Effector CD8-positive, alpha-beta T cell (primary cell): ENCODE measurements at regions not wholly inside any gene's neighbourhood (a gene's known extent, or its start where the extent isn't known, plus 50 kb on each side); places are given as distances from the start of the nearest gene placed in this dataset.
"Not testable (repeated sequence)": the region's sequence is repeated elsewhere in the genome, so short reads cannot be mapped to it uniquely, and the experiment has no call there.

ENCODE experiments used
- DNase-seq: peaks from one replicate; lab custom pipeline; 2025; lab: John Stamatoyannopoulos, UW

GRCh38 chr18:22044474-22045220 lies 124.7 kb upstream of the GATA6 start:
- DNase-seq, result no peak

DNA sequence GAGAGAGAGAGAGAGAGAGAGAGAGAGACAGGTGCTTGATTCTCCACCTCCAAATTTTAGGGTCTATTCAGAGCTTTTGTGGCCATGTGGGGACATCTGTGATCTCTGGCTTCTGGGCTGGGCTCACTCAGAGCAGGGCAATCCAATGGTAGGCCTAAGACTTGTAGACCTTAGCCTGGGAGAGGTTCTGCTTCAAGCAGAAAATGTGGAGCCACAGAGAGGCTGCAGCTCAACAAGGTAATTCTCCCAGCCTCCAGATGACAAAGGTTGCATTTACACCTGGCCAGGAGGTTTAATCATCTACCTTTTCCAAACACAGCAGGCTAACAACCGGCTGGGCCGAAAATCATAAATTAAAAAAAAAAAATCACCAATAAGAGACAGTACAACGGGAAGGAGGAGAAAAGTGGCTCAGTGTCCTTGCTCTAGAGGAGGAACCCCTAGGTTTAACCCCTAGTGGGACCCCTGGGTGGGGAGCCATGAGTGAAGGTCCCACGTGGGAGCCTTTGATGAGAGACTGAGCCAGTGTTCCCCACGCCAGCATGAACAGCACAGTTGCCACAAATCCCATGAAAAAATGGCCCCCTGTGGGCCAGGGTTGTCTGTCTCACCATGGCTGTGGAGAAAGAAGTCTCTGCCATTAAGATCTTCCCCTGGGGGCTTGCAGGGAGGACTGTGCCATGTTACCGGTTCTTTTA lies 124.0 kb upstream of the GATA6 start:
- no peak for DNase-seq

DNA sequence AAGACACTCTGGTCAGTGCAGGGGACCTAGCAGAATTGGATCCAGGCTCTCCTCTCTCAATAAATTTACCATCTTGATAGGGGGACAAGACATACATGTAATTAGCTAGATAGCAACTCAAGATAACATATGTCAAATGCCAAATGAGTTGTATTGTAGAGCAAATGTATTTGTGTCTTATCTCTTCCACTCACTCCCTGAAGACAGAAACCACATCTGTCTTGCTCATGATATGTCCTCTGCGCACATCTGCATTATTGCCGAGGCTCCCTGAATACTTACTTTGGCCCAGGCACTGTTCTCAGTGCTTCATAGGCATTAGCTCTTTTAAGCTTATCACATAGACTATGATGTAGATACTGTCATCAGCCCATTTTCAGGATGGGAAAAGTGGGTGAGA lies 122.9 kb upstream of the GATA6 start:
- no peak for DNase-seq

DNA sequence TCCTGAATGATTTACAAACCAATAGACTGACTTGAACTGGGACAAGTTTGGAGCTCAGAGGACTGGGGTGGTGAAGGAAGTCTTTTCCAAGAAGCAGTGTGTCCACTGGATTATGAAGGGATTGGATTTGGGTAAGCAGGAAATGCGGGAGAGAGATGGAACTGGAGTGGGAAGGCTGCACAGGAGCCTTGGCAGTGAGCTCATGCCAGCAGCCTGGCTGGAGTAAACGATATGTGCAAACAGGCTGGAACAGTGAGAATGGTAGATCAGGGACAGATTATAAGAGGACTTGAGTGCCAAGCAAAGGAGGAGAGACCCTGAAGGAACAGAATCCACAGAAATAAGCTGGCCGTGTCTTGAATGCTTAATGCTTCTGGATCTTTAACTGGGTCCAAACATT lies 121.9 kb upstream of the GATA6 start:
- no peak for DNase-seq

DNA sequence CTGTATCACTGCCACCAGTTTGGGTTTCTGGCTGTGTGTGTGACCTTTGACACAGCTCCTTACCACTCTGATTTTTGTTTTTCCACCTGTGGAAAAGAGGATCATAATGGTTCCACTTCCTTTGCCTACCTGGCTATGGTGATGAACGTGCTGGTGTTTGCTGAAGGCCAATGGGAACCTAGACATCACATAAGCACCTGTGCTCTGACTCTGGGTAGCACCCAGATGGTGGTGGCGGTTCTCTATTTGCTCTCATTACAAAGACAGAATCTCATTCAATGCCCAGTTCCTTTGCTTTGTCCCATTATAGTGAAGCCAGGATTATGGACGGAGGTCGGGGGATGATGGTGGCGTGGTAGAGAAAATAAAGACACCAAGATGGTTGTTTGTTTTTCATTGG lies 121.2 kb upstream of the GATA6 start:
- no peak for DNase-seq

GRCh38 chr18:22048932-22049615 lies 120.3 kb upstream of the GATA6 start:
- DNase-seq, result no peak

- no peak for DNase-seq
Observed at GRCh38 chr18:22052405-22053105, 116.8 kb upstream of the GATA6 start.

- no peak for DNase-seq
Observed at GRCh38 chr18:22055466-22056238, 113.7 kb upstream of the GATA6 start.

DNA sequence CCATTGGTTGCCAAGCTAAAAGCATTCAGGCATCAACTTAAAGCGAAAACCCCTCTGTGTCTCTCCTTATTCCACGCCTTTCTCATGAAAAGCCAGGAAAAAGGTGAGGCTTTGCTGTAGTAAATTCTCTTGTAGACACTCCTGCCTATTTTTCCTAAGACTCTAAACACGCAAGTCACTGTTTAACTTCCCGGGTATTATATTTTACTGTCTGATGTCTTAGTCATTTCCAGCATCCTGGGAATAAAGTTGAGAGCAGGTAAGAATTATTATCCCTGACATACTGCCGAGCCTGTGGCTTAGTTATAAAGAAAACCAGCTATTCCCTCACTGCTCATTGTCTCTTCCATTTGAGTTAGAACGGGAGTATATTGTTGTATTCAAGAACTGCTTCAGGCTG lies 112.4 kb upstream of the GATA6 start:
- no peak for DNase-seq

- no peak for DNase-seq
Observed at GRCh38 chr18:22057908-22058527, 111.4 kb upstream of the GATA6 start.

GRCh38 chr18:22060361-22060760 lies 109.0 kb upstream of the GATA6 start:
- no peak for DNase-seq

- no peak for DNase-seq
Observed at GRCh38 chr18:22063102-22063501, 106.3 kb upstream of the GATA6 start.

- DNase-seq, result no peak
Observed at GRCh38 chr18:22063672-22064071, 105.7 kb upstream of the GATA6 start.

- DNase-seq, result no peak
Observed at GRCh38 chr18:22064581-22064980, 104.8 kb upstream of the GATA6 start.

- no peak for DNase-seq
Observed at GRCh38 chr18:22065311-22065710, 104.1 kb upstream of the GATA6 start.

GRCh38 chr18:22066083-22066485 lies 103.3 kb upstream of the GATA6 start:
- DNase-seq, result no peak

- DNase-seq, result no peak
Observed at GRCh38 chr18:22067109-22067508, 102.3 kb upstream of the GATA6 start.

- DNase-seq, result no peak
Observed at GRCh38 chr18:22067682-22068081, 101.7 kb upstream of the GATA6 start.

DNA sequence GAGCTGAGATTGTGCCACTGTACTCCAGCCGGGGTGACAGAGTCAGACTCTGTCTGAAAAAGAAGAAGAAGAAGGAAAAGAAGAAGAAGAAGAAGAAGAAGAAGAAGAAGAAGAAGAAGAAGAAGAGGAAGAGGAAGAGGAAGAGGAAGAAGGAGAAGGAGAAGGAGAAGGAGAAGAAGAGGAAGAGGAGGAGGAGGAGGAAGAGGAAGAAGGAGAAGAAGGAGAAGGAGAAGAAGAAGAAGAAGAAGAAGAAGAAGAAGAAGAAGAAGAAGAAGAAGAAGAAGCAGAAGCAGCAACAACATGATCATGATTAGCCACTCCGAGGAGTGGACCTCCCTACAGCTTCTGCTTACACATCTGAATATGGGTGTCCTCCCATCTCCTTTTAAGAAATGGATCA lies 100.6 kb upstream of the GATA6 start:
- DNase-seq, result not testable (repeated sequence)

DNA sequence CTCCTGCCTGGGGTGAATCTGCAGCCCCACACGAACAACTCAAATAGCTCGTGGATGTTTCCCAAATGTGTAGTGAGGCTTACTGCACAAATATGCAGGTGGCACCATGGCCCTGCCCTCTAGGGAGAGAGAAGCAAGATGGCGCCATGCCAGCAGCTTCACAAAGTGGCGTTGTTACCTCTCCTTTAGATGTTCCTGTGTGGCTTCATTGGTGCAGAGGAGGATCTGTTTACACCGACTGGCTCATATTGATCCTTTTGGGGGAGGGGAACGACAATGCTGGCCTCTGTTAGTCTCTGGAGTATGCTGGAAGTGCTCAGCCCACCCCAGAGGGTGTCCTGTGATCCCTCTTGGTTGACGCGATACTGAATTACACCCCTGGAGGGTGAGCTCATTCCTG lies 99.5 kb upstream of the GATA6 start:
- DNase-seq, result no peak

- no peak for DNase-seq
Observed at GRCh38 chr18:22073411-22073810, 96.0 kb upstream of the GATA6 start.
